ENCODE measurements at regions not wholly inside any gene's neighbourhood (a gene's known extent, or its start where the extent isn't known, plus 50 kb on each side); places are given as distances from the start of the nearest gene placed in this dataset.

DNA sequence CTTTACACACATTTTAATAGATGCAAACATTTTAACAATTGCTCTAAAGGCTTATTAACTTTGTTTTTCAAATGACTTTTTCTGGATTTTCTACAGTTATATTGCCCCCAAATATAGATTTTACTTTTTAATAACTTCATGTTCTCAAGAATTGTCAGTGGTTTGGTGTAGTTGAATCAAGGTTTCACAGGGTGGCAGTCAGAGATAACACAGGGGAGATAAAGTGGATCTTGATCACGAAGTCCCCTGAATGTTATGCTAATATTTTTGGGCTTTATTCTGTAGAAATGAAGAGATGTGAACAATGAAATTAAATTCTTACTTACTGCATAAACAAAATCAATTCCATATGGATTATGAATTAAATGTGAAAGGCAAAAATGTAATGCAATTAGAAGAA, 248.1 kb downstream of the AEBP2 start:
- no peaks in the 10 kb centered on the region for H3K27me3 ChIP-seq (ENCODE audit: control insufficient read depth in 2 of 2, insufficient read depth in 2 of 2, low read length in 2 of 2)
- H3K79me2 ChIP-seq (ENCODE audit: insufficient read depth, low read length) = no peaks in the 10 kb centered on the region
- no peak overlapping the region for H3K9ac ChIP-seq (ENCODE audit: insufficient read depth, low read length, poor library complexity, severe bottlenecking)
- TF ChIP-seq, protein P1, sequence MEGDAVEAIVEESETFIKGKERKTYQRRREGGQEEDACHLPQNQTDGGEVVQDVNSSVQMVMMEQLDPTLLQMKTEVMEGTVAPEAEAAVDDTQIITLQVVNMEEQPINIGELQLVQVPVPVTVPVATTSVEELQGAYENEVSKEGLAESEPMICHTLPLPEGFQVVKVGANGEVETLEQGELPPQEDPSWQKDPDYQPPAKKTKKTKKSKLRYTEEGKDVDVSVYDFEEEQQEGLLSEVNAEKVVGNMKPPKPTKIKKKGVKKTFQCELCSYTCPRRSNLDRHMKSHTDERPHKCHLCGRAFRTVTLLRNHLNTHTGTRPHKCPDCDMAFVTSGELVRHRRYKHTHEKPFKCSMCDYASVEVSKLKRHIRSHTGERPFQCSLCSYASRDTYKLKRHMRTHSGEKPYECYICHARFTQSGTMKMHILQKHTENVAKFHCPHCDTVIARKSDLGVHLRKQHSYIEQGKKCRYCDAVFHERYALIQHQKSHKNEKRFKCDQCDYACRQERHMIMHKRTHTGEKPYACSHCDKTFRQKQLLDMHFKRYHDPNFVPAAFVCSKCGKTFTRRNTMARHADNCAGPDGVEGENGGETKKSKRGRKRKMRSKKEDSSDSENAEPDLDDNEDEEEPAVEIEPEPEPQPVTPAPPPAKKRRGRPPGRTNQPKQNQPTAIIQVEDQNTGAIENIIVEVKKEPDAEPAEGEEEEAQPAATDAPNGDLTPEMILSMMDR (IDR thresholded peaks at IDR 0.05) = no peak
- Mint-ChIP-seq H3K36me3 (no peaks in the 10 kb centered on the region), H3K9me3 (peaks cover 0 to 7% (median 5%) of the 10 kb centered on the region in 7 donors), H3K4me1 (no peaks in the 10 kb centered on the region), H3K27ac (no peak overlapping the region), H3K27me3 (ENCODE audit: low read depth in 3 of 3) (no peaks in the 10 kb centered on the region), H3K4me3 (no peak overlapping the region)
- H3K4me3 ChIP-seq (replicated peaks in 1 of 3; ENCODE audit: low read depth in 2 of 3, low read length in 3 of 3) = no peak overlapping the region
- DNase-seq = no peak
- H3K36me3 ChIP-seq (replicated peaks in 1 of 2; ENCODE audit: control insufficient read depth in 1 of 2, insufficient read depth in 2 of 2, low read length in 2 of 2) = no peaks in the 10 kb centered on the region
- peaks cover 0 to 7% of the 10 kb centered on the region in 2 donors for H3K9me3 ChIP-seq (replicated peaks in 1 of 2; ENCODE audit: control insufficient read depth in 1 of 2, insufficient read depth in 1 of 2, low read length in 2 of 2)
- no CpG with 5 or more reads among the region's 1 CpG for WGBS (ENCODE audit: insufficient coverage)
- no peak overlapping the region for H3K4me2 ChIP-seq (replicated peaks; ENCODE audit: extremely low read depth, low read length, poor library complexity, severe bottlenecking)
- no peaks in the 10 kb centered on the region for H4K20me1 ChIP-seq (ENCODE audit: insufficient read depth, low read length)
- no peak overlapping the region for H3K27ac ChIP-seq (ENCODE audit: low read depth in 1 of 2, low read length in 2 of 2)
- no peak overlapping the region for H2AFZ ChIP-seq (ENCODE audit: insufficient read depth, low read depth, low read length, poor library complexity, severe bottlenecking)
- intact Hi-C loops (cut with micrococcal nuclease) = no loop called here
- no peaks in the 10 kb centered on the region for H3K4me1 ChIP-seq (ENCODE audit: control insufficient read depth in 1 of 2, insufficient read depth in 2 of 2, low read length in 2 of 2)

DNA sequence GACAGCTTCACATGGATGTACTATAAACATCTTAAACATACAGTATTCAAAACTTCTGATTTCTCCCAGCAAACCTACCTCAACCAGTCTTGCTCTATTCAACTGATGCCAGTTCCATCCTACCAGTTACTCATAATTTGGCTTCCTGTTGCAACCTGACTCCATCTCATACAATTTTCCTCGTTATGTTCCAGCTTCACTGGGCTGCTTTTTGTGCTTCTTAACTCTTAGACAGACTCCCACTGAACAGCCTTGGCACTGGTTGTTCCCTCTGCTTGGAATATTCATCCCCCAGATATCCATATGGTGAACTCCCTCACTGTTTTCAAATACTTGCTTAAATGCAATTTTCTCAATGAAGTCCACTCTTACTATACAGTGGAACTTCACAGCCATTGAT, 249.2 kb downstream of the AEBP2 start:
- Histone ChIP-seq H4K20me1 (ENCODE audit: insufficient read depth, low read length) (no peaks in the 10 kb centered on the region), H3K9ac (ENCODE audit: insufficient read depth, low read length, poor library complexity, severe bottlenecking) (no peak overlapping the region), H3K27me3 (ENCODE audit: control insufficient read depth in 2 of 2, insufficient read depth in 2 of 2, low read length in 2 of 2) (no peaks in the 10 kb centered on the region), H3K27ac (ENCODE audit: low read depth in 1 of 2, low read length in 2 of 2) (no peak overlapping the region), H2AFZ (ENCODE audit: insufficient read depth, low read depth, low read length, poor library complexity, severe bottlenecking) (no peak overlapping the region), H3K4me3 (replicated peaks in 1 of 3; ENCODE audit: low read depth in 2 of 3, low read length in 3 of 3) (no peak overlapping the region), H3K36me3 (replicated peaks in 1 of 2; ENCODE audit: control insufficient read depth in 1 of 2, insufficient read depth in 2 of 2, low read length in 2 of 2) (no peaks in the 10 kb centered on the region), H3K9me3 (replicated peaks in 1 of 2; ENCODE audit: control insufficient read depth in 1 of 2, insufficient read depth in 1 of 2, low read length in 2 of 2) (peaks cover 0 to 7% of the 10 kb centered on the region in 2 donors), H3K4me2 (replicated peaks; ENCODE audit: extremely low read depth, low read length, poor library complexity, severe bottlenecking) (no peak overlapping the region), H3K79me2 (ENCODE audit: insufficient read depth, low read length) (no peaks in the 10 kb centered on the region), H3K4me1 (ENCODE audit: control insufficient read depth in 1 of 2, insufficient read depth in 2 of 2, low read length in 2 of 2) (no peaks in the 10 kb centered on the region)
- no peak overlapping the region for H3K4me3 Mint-ChIP-seq
- 100% methylated on average over 1 of the region's 1 CpG for WGBS (ENCODE audit: insufficient coverage)
- H3K27me3 Mint-ChIP-seq (ENCODE audit: low read depth in 3 of 3) = no peaks in the 10 kb centered on the region
- intact Hi-C loops (cut with micrococcal nuclease) = no loop called here
- peaks cover 0 to 7% (median 5%) of the 10 kb centered on the region in 7 donors for H3K9me3 Mint-ChIP-seq
- no peak for DNase-seq
- no peaks in the 10 kb centered on the region for H3K4me1 Mint-ChIP-seq
- TF ChIP-seq, protein P1 (IDR thresholded peaks at IDR 0.05) = no peak
- no peaks in the 10 kb centered on the region for H3K36me3 Mint-ChIP-seq
- H3K27ac Mint-ChIP-seq = no peak overlapping the region
